ENCODE measurements at regions not wholly inside any gene's neighbourhood (a gene's known extent, or its start where the extent isn't known, plus 50 kb on each side); places are given as distances from the start of the nearest gene placed in this dataset.

DNA sequence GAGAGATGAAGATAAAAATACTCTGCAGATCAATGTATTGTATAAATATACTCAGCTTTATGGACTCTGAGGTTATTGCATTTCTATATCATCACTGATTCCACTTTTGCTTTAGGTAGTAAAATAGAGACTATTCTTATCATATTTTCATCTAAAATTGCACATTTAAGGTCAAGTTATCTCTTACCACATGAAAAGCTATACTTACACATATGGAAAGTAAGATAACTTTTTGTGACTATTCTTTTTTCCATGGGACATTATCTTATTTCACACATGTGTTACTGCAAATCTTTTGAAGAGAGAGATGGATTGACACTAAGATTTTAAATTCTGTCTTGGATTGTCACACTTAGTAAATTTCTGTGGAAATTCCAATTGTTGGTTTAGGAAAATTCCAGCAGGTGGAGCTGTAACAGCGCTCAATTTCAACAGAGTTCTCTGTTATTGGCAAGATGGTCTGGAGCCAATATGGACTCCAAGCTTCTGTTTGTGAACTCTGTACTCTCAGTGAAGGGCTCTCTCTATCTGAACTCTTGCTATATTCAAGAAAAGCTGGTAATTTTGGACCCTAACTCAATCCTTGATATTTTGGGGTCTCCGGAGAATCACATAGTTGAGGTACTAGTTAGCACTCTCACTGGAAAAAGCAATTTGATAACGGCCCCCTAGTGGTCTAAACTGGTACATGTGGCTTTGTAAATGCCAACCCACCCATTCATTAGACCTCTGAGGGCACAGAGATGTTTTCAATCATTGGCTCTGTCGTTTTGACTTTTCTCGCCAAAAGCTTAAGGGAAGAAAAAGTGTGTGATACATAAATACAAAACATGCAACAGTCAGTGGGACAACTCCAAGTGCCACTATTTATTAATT is 429.7 kb downstream of the ETS1 start (continued):
- TF ChIP-seq CHD4 (IDR thresholded peaks at IDR 0.05) (no peak), MEF2B (IDR thresholded peaks at IDR 0.05; ENCODE audit: partially characterized antibody, poor library complexity, severe bottlenecking) (no peak), ZZZ3 (IDR thresholded peaks at IDR 0.05; ENCODE audit: control insufficient read depth, insufficient read length, low read depth) (no peak), NFXL1 (IDR thresholded peaks at IDR 0.05; ENCODE audit: borderline replicate concordance) (no peak)
- TF ChIP-seq, protein P1, sequence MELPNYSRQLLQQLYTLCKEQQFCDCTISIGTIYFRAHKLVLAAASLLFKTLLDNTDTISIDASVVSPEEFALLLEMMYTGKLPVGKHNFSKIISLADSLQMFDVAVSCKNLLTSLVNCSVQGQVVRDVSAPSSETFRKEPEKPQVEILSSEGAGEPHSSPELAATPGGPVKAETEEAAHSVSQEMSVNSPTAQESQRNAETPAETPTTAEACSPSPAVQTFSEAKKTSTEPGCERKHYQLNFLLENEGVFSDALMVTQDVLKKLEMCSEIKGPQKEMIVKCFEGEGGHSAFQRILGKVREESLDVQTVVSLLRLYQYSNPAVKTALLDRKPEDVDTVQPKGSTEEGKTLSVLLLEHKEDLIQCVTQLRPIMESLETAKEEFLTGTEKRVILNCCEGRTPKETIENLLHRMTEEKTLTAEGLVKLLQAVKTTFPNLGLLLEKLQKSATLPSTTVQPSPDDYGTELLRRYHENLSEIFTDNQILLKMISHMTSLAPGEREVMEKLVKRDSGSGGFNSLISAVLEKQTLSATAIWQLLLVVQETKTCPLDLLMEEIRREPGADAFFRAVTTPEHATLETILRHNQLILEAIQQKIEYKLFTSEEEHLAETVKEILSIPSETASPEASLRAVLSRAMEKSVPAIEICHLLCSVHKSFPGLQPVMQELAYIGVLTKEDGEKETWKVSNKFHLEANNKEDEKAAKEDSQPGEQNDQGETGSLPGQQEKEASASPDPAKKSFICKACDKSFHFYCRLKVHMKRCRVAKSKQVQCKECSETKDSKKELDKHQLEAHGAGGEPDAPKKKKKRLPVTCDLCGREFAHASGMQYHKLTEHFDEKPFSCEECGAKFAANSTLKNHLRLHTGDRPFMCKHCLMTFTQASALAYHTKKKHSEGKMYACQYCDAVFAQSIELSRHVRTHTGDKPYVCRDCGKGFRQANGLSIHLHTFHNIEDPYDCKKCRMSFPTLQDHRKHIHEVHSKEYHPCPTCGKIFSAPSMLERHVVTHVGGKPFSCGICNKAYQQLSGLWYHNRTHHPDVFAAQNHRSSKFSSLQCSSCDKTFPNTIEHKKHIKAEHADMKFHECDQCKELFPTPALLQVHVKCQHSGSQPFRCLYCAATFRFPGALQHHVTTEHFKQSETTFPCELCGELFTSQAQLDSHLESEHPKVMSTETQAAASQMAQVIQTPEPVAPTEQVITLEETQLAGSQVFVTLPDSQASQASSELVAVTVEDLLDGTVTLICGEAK (IDR thresholded peaks at IDR 0.05; ENCODE audit: borderline replicate concordance) = no peak

DNA sequence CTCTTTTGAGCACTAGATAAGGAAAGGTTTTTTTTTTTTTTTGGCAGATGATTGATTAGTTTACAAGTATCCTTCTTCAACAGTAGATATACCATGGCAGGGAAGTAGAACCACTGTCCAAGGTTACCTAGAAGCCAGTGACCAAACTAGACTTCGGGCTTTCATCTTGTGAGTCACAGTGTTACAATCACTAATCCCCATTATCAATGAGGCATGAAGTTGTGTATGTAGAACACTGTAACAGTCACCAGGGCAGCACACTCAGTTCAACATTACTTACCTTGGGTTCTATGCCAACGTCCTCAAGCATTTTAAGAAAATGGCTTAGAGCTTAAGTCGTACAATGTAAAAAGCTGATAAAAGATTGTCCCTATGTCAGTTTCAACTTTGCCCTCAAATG is 430.9 kb downstream of the ETS1 start:
- H3K4me3 ChIP-seq = no peak overlapping the region
- H3K27me3 ChIP-seq (replicated peaks in 1 of 2; ENCODE audit: control insufficient read depth in 2 of 2, insufficient read depth in 2 of 2, low read length in 1 of 2) = peaks cover 2 to 3% of the 10 kb centered on the region in 2 experiments; a peak in 2 of 4 replicates
- FAIRE-seq (no peak), DNase-seq (ENCODE audit: low read depth, low spot score) (no peak), ATAC-seq (peak; percentile 48)
- H3K4me1 ChIP-seq (ENCODE audit: control insufficient read depth, insufficient read depth, low read length) = no peaks in the 10 kb centered on the region
- H3K4me2 ChIP-seq (ENCODE audit: control insufficient read depth, insufficient read depth) = no peak overlapping the region
- BruUV-seq (replicated peaks) = no TSS peak
- 12% methylated on average over 3 of the region's 3 CpGs for WGBS (ENCODE audit: insufficient coverage, insufficient replicate concordance, low lambda C conversion rate, missing lambda C conversion rate)
- ChIA-PET SMC1A (ENCODE audit: uncharacterized antibody, unreplicated experiment) (interaction anchor here (1.2 to 4.8 kb wide), 14 partner anchors 9 to 684 kb away, joined by 3 to 30 read pairs (median 7); no protein-coding TSS in a partner anchor), POLR2A (interaction anchor here (0.5 kb wide), 1 partner anchor 769 kb away, joined by 5 read pairs; no protein-coding TSS in a partner anchor), RAD21 (ENCODE audit: unreplicated experiment) (interaction anchor here (1.2 to 2.2 kb wide), 5 partner anchors 15 to 800 kb away, joined by 3 to 25 read pairs (median 12); no protein-coding TSS in a partner anchor), CTCF (interaction anchor here (0.6 to 9.5 kb wide), 32 partner anchors 8 to 800 kb away, joined by 3 to 119 read pairs (median 6); no protein-coding TSS in a partner anchor)
- H3K9ac ChIP-seq (ENCODE audit: control insufficient read depth, insufficient read depth, low read length) = no peak overlapping the region
- in situ Hi-C loops (cut with MboI) = no loop called here
- no peak overlapping the region for H3K27ac ChIP-seq (ENCODE audit: control insufficient read depth, insufficient read depth)
- H3K36me3 ChIP-seq (ENCODE audit: control insufficient read depth in 2 of 2, insufficient read depth in 2 of 2, low read length in 1 of 2) = no peaks in the 10 kb centered on the region
- H3K79me2 ChIP-seq (ENCODE audit: control insufficient read depth, insufficient read depth, low read length) = no peaks in the 10 kb centered on the region
- intact Hi-C loops (cut with micrococcal nuclease; ENCODE audit: unreplicated experiment) = loop anchor here (5.0 kb wide), 2 partner anchors 676 to 691 kb away; no protein-coding TSS in a partner anchor
- H2AFZ ChIP-seq (ENCODE audit: control insufficient read depth, low read depth, low read length) = no peak overlapping the region
- H4K20me1 ChIP-seq (ENCODE audit: control insufficient read depth, insufficient read depth) = no peaks in the 10 kb centered on the region
- H3K9me3 ChIP-seq (replicated peaks; ENCODE audit: control insufficient read depth, insufficient read depth, low read length) = no peaks in the 10 kb centered on the region
- TF ChIP-seq RELA (IDR thresholded peaks at IDR 0.05; ENCODE audit: borderline replicate concordance, partially characterized antibody) = no peak
- no peak for TF ChIP-seq SREBF2 (IDR thresholded peaks at IDR 0.05; ENCODE audit: low read length)
- TF ChIP-seq, protein P2, sequence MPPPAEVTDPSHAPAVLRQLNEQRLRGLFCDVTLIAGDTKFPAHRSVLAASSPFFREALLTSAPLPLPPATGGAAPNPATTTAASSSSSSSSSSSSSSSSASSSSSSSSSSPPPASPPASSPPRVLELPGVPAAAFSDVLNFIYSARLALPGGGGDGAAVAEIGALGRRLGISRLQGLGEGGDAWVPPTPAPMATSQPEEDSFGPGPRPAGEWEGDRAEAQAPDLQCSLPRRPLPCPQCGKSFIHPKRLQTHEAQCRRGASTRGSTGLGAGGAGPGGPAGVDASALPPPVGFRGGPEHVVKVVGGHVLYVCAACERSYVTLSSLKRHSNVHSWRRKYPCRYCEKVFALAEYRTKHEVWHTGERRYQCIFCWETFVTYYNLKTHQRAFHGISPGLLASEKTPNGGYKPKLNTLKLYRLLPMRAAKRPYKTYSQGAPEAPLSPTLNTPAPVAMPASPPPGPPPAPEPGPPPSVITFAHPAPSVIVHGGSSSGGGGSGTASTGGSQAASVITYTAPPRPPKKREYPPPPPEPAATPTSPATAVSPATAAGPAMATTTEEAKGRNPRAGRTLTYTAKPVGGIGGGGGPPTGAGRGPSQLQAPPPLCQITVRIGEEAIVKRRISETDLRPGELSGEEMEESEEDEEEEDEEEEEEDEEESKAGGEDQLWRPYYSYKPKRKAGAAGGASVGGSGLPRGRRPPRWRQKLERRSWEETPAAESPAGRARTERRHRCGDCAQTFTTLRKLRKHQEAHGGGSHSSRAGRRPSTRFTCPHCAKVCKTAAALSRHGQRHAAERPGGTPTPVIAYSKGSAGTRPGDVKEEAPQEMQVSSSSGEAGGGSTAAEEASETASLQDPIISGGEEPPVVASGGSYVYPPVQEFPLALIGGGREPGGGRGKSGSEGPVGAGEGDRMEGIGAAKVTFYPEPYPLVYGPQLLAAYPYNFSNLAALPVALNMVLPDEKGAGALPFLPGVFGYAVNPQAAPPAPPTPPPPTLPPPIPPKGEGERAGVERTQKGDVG (CRISPR knock-in tag; IDR thresholded peaks at IDR 0.05) = no peak
- TF ChIP-seq JUND (IDR thresholded peaks at IDR 0.05; ENCODE audit: low read depth, low read length) = no peak
- TF ChIP-seq TCF7 (IDR thresholded peaks at IDR 0.05; ENCODE audit: borderline replicate concordance) = no peak
- TF ChIP-seq LARP7 (IDR thresholded peaks at IDR 0.05) = no peak
- TF ChIP-seq, protein P3, sequence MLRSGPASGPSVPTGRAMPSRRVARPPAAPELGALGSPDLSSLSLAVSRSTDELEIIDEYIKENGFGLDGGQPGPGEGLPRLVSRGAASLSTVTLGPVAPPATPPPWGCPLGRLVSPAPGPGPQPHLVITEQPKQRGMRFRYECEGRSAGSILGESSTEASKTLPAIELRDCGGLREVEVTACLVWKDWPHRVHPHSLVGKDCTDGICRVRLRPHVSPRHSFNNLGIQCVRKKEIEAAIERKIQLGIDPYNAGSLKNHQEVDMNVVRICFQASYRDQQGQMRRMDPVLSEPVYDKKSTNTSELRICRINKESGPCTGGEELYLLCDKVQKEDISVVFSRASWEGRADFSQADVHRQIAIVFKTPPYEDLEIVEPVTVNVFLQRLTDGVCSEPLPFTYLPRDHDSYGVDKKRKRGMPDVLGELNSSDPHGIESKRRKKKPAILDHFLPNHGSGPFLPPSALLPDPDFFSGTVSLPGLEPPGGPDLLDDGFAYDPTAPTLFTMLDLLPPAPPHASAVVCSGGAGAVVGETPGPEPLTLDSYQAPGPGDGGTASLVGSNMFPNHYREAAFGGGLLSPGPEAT (IDR thresholded peaks at IDR 0.05; ENCODE audit: low read depth) = no peak

Measured in GM12878 (cell line).